Activated CD4-positive, alpha-beta T cell treated with anti-CD3 and anti-CD28 coated beads, Interleukin-2, amount 50 U/mL, for 48 hours (primary cell): ENCODE measurements at regions not wholly inside any gene's neighbourhood (a gene's known extent, or its start where the extent isn't known, plus 50 kb on each side); places are given as distances from the start of the nearest gene placed in this dataset.
"Not testable (repeated sequence)": the region's sequence is repeated elsewhere in the genome, so short reads cannot be mapped to it uniquely, and the experiment has no call there.

ENCODE experiments used
- DNase-seq, 2 experiments: peaks; one replicate each; pipeline ENCODE4 v3.0.0-alpha.2; 2020

GRCh38 chr10:64635906-64636305, 1114.7 kb downstream of the REEP3 start:
- no peak for DNase-seq

GRCh38 chr10:64636461-64636860, 1115.3 kb downstream of the REEP3 start:
- no peak for DNase-seq

- no peak for DNase-seq
Observed at GRCh38 chr10:64637939-64638338, 1116.7 kb downstream of the REEP3 start.

- no peak for DNase-seq
Observed at GRCh38 chr10:64648915-64649314, 1127.7 kb downstream of the REEP3 start.

- DNase-seq: no peak
Observed at GRCh38 chr10:64658528-64658927, 1137.3 kb downstream of the REEP3 start.

GRCh38 chr10:64659311-64659710, 1138.1 kb downstream of the REEP3 start:
- DNase-seq: no peak

- no peak for DNase-seq
Observed at GRCh38 chr10:64682043-64682442, 1160.8 kb downstream of the REEP3 start.

- no peak for DNase-seq
Observed at GRCh38 chr10:64690194-64690593, 1169.0 kb downstream of the REEP3 start.

- no peak for DNase-seq
Observed at GRCh38 chr10:64699244-64699643, 1178.0 kb downstream of the REEP3 start.

GRCh38 chr10:64702086-64702485, 1180.9 kb downstream of the REEP3 start:
- not testable (repeated sequence) for DNase-seq

GRCh38 chr10:64708884-64709681, 1187.9 kb downstream of the REEP3 start:
- no peak for DNase-seq

- no peak for DNase-seq
Observed at GRCh38 chr10:64726466-64726865, 1205.3 kb downstream of the REEP3 start.

- DNase-seq: no peak
Observed at GRCh38 chr10:64731016-64731415, 1209.8 kb downstream of the REEP3 start.

- DNase-seq: no peak
Observed at GRCh38 chr10:64732372-64732957, 1211.3 kb downstream of the REEP3 start.

GRCh38 chr10:64733980-64734379, 1212.8 kb downstream of the REEP3 start:
- no peak for DNase-seq

GRCh38 chr10:64738462-64738861, 1217.3 kb downstream of the REEP3 start:
- DNase-seq: no peak

GRCh38 chr10:64745565-64745964, 1224.4 kb downstream of the REEP3 start:
- no peak for DNase-seq

- no peak for DNase-seq
Observed at GRCh38 chr10:64750672-64751071, 1229.5 kb downstream of the REEP3 start.

- DNase-seq: no peak
Observed at GRCh38 chr10:64753516-64753915, 1232.3 kb downstream of the REEP3 start.

GRCh38 chr10:64760371-64760770, 1239.2 kb downstream of the REEP3 start:
- no peak for DNase-seq

GRCh38 chr10:64762861-64763260, 1241.7 kb downstream of the REEP3 start:
- DNase-seq: no peak

GRCh38 chr10:64765498-64765897, 1244.3 kb downstream of the REEP3 start:
- no peak for DNase-seq

GRCh38 chr10:64771253-64772050, 1250.3 kb downstream of the REEP3 start:
- no peak for DNase-seq

- no peak for DNase-seq
Observed at GRCh38 chr10:64773357-64773756, 1252.2 kb downstream of the REEP3 start.
